Tibial nerve (tissue), 4 donors: ENCODE measurements at regions not wholly inside any gene's neighbourhood (a gene's known extent, or its start where the extent isn't known, plus 50 kb on each side); places are given as distances from the start of the nearest gene placed in this dataset.

Experiments used
- EP300 ChIP-seq, 2 donors: sonication (generic); formaldehyde crosslinking; IDR thresholded peaks; one replicate each; pipeline ENCODE4 v1.6.1; 2017; ENCODE audit warnings: antibody characterized with exemption in 2 of 2, mild to moderate bottlenecking in 1 of 2
- POLR2A ChIP-seq, 2 donors: fragments of 450-650 bp; IDR thresholded peaks; one replicate each; pipeline ENCODE4 v1.6.1; 2017; ENCODE audit warnings: antibody characterized with exemption in 2 of 2, mild to moderate bottlenecking in 2 of 2, moderate library complexity in 2 of 2
- TF ChIP-seq, protein P1 (sequence below), 5 experiments: fragments of 200-600 bp in 3 of 5; fragments of 450-650 bp in 2 of 5; sonication (generic) in 3 of 5; IDR thresholded peaks; one replicate each; pipeline ENCODE4 v1.5.1; 2016 to 2019; ENCODE audit warnings: antibody characterized with exemption in 5 of 5, mild to moderate bottlenecking in 3 of 5, moderate library complexity in 2 of 5

DNA sequence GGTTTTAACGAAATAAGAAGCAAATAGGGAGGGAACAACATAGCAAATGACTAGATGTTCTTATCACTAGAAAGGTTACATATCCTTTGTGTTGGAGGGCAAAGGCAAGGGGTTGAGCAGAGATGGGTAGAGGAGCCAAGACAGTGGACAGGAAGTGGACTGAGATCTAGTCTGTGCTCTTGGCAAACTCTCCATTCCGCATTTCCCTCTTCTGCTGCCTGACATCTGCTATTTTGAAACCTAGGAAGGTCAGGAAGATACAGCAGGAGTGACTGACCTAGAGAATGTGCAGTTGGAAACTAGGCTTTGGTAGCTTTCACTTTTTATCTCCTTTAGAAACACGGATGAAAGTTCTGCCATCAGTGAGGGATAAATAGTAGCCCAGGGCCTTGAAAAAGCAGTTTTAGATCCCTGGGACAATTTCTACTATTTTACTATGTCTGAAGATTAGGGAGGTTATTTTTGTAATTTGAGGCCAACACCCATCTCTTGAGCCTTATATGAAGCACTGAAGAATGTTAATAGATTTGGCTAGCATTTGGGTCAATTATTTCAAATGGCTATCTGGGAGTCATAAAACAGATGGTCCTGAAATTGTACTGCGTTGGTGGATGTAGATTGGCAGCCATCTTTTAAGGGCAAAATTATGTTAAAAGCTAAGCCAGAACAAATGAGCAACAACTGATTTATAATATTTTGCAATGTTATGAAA, 410.3 kb downstream of the PCNX1 start:
- no peak for TF ChIP-seq POLR2A (IDR thresholded peaks at IDR 0.05)
- TF ChIP-seq, protein P1, sequence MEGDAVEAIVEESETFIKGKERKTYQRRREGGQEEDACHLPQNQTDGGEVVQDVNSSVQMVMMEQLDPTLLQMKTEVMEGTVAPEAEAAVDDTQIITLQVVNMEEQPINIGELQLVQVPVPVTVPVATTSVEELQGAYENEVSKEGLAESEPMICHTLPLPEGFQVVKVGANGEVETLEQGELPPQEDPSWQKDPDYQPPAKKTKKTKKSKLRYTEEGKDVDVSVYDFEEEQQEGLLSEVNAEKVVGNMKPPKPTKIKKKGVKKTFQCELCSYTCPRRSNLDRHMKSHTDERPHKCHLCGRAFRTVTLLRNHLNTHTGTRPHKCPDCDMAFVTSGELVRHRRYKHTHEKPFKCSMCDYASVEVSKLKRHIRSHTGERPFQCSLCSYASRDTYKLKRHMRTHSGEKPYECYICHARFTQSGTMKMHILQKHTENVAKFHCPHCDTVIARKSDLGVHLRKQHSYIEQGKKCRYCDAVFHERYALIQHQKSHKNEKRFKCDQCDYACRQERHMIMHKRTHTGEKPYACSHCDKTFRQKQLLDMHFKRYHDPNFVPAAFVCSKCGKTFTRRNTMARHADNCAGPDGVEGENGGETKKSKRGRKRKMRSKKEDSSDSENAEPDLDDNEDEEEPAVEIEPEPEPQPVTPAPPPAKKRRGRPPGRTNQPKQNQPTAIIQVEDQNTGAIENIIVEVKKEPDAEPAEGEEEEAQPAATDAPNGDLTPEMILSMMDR (IDR thresholded peaks at IDR 0.05), result no peak
- TF ChIP-seq EP300 (IDR thresholded peaks at IDR 0.05), result no peak
